Thyroid gland (tissue), 4 donors: ENCODE measurements at regions not wholly inside any gene's neighbourhood (a gene's known extent, or its start where the extent isn't known, plus 50 kb on each side); places are given as distances from the start of the nearest gene placed in this dataset.

Experiments used
- DNase-seq, 2 donors: peaks; one replicate each; pipeline ENCODE4 v3.0.0-alpha.2; 2019
- H3K27ac ChIP-seq, 3 donors: fragments of 200-600 bp; sonication (generic); 1 replicate in 2 of 3; 2 replicates in 1 of 3; pipeline ENCODE4 v1.5.1; 2016 to 2019; ENCODE audit warnings: mild to moderate bottlenecking in 1 of 3, moderate library complexity in 1 of 3
- H3K27me3 ChIP-seq: fragments of 200-600 bp; sonication (generic); one replicate; pipeline ENCODE4 v1.5.1; 2019
- H3K36me3 ChIP-seq, 2 donors: fragments of 200-600 bp; sonication (generic); one replicate each; pipeline ENCODE4 v1.5.1; 2016 to 2019
- H3K4me1 ChIP-seq, 2 donors: fragments of 200-600 bp; sonication (generic); one replicate each; pipeline ENCODE4 v1.5.1; 2017 to 2019
- H3K4me3 ChIP-seq, 3 donors: fragments of 200-600 bp; sonication (generic); replicated peaks in 1 of 3; 1 replicate in 2 of 3; 2 replicates in 1 of 3; pipeline ENCODE4 v1.5.1; 2016; ENCODE audit warnings: mild to moderate bottlenecking in 1 of 3
- H3K9me3 ChIP-seq: fragments of 200-600 bp; sonication (generic); one replicate; pipeline ENCODE4 v1.5.1; 2017
- POLR2A ChIP-seq, 2 donors: fragments of 450-650 bp; IDR thresholded peaks; one replicate each; pipeline ENCODE4 v1.6.1; 2017; ENCODE audit warnings: antibody characterized with exemption in 2 of 2, mild to moderate bottlenecking in 2 of 2, moderate library complexity in 1 of 2
- WGBS, 2 donors: methylation state at CpG; one replicate each; pipeline ENCODE4 v1.1.5; 2017; 5-methylcytosine and 5-hydroxymethylcytosine counted together
- intact Hi-C: fragments of 100-400 bp; cut with DNase I; formaldehyde crosslinking; loops from one replicate; pipeline ENCODE4 v1.15.1; 2023
- TF ChIP-seq, protein P1 (sequence below), 6 experiments: fragments of 200-600 bp in 3 of 6; fragments of 450-650 bp in 3 of 6; sonication (generic) in 3 of 6; IDR thresholded peaks; one replicate each; pipeline ENCODE4 v1.5.1; 2016 to 2019; ENCODE audit warnings: antibody characterized with exemption in 6 of 6, mild to moderate bottlenecking in 2 of 6, inconsistent platforms in 1 of 6, moderate library complexity in 1 of 6

DNA sequence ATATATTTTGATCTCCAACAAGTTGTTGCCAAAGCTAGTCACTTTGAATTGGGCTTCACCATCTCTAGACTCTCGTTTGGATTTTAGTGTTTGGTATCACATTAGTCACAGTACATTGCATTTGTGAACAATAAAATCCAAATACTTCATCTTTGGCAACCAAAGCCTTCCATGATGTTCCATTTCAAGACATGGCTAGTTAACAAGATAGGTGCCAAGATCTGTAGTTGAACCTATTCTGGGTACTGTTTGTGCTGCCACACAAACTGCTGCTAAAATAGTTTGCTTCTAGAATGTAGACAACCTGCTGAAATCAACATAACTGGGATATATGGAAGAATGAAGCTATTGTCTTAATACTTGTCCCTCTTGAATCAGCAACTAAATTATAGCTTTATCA is 207.5 kb downstream of the LRRC70 start:
- Histone ChIP-seq H3K36me3 (no peaks in the 10 kb centered on the region), H3K27ac (no peak overlapping the region), H3K4me1 (no peaks in the 10 kb centered on the region), H3K27me3 (no peaks in the 10 kb centered on the region), H3K9me3 (no peaks in the 10 kb centered on the region), H3K4me3 (no peak overlapping the region)
- WGBS, 2 donors = 74 to 85% methylated on average over 1 of the region's 1 CpG
- TF ChIP-seq, protein P1, sequence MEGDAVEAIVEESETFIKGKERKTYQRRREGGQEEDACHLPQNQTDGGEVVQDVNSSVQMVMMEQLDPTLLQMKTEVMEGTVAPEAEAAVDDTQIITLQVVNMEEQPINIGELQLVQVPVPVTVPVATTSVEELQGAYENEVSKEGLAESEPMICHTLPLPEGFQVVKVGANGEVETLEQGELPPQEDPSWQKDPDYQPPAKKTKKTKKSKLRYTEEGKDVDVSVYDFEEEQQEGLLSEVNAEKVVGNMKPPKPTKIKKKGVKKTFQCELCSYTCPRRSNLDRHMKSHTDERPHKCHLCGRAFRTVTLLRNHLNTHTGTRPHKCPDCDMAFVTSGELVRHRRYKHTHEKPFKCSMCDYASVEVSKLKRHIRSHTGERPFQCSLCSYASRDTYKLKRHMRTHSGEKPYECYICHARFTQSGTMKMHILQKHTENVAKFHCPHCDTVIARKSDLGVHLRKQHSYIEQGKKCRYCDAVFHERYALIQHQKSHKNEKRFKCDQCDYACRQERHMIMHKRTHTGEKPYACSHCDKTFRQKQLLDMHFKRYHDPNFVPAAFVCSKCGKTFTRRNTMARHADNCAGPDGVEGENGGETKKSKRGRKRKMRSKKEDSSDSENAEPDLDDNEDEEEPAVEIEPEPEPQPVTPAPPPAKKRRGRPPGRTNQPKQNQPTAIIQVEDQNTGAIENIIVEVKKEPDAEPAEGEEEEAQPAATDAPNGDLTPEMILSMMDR (IDR thresholded peaks at IDR 0.05) = no peak
- TF ChIP-seq POLR2A (IDR thresholded peaks at IDR 0.05) = no peak
- intact Hi-C loops = no loop called here
- DNase-seq = no peak

DNA sequence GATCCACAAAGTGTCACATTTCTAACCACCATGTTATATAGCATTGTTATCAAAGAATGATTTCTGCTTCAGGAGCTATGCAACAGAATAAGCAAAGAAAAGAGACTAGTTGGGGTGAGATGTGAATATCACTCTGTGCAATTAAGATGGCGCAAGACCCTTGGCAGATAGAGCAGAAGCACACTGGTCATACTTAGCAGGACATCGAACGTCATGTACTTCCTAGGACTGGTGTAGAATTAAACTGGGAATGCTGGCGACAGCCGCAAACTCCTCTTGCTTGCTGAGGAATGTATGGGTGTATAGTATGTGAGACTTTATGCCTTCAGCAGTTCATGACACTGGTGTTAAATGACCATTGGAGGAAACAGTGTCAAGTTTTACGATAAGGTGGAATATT is 207.0 kb downstream of the LRRC70 start:
- WGBS, 2 donors = 94 to 95% methylated on average over 6 of the region's 6 CpGs
- Histone ChIP-seq H3K4me1 (no peaks in the 10 kb centered on the region), H3K36me3 (no peaks in the 10 kb centered on the region), H3K4me3 (no peak overlapping the region), H3K9me3 (no peaks in the 10 kb centered on the region), H3K27me3 (no peaks in the 10 kb centered on the region), H3K27ac (no peak overlapping the region)
- DNase-seq = no peak
- intact Hi-C loops = no loop called here
- TF ChIP-seq, protein P1 (IDR thresholded peaks at IDR 0.05) = no peak
- TF ChIP-seq POLR2A (IDR thresholded peaks at IDR 0.05) = no peak

DNA sequence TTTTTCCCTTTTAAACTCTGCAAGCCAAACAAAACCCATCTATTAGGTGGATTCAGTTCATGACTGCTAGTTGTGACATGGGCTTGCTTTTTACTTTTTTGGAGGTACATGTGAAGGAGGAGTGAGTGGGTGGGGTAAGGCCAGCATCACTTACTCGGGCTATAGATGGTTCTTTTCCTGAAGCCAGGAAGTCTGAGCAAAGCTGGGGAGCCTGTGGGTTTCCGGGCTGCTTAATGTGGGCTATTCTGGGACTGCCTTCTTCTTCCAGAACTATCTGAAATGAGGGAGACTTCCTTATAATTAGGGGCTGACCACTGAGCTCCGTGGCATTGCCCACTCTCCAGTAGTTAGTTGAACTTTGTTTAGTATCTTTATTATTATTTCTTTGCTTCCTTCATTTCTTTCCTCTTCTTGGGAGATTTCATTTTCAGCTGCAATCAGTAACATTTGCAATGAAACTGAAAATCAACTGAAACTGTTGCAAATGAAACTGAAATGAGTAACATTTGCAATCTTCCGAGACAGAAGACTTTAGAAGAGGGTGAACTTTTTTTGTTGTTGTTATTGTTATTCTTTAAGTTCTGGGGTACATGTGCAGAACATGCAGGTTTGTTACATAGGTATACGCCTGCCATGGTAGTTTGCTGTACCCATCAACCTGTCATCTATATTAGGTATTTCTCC is 204.9 kb downstream of the LRRC70 start:
- Histone ChIP-seq H3K9me3 (no peaks in the 10 kb centered on the region), H3K27me3 (no peaks in the 10 kb centered on the region), H3K27ac (no peak overlapping the region), H3K4me1 (no peaks in the 10 kb centered on the region), H3K36me3 (no peaks in the 10 kb centered on the region), H3K4me3 (no peak overlapping the region)
- TF ChIP-seq, protein P1 (IDR thresholded peaks at IDR 0.05) = no peak
- TF ChIP-seq POLR2A (IDR thresholded peaks at IDR 0.05) = no peak
- DNase-seq = no peak
- intact Hi-C loops = loop anchor here (5.0 kb wide), 1 partner anchor 321 kb away; no protein-coding TSS in a partner anchor
- WGBS, 2 donors = 73 to 77% methylated on average over 5 of the region's 5 CpGs

DNA sequence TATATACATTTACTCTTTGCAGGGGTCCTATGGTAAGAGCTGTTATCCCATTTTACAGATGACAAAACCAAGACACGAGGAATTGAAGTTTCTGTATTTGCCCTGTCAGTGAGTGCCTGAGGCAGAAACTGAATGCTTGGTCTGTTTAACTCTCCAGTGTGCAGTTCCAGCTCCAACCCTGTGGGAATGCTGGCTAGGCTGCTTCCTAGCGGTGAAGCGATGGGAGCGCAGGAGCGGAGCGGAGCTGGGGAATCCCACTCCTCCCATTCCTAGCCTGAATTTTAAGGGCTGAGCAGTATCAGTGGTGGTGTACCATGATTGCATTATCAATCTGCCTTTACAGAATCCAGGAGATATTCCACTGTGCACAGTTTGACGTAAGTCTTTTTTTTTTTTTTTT is 202.3 kb downstream of the LRRC70 start:
- Histone ChIP-seq H3K27me3 (no peaks in the 10 kb centered on the region), H3K4me3 (no peak overlapping the region), H3K4me1 (no peaks in the 10 kb centered on the region), H3K9me3 (no peaks in the 10 kb centered on the region), H3K27ac (no peak overlapping the region), H3K36me3 (no peaks in the 10 kb centered on the region)
- no peak for TF ChIP-seq POLR2A (IDR thresholded peaks at IDR 0.05)
- TF ChIP-seq, protein P1 (IDR thresholded peaks at IDR 0.05) = no peak
- no peak for DNase-seq
- WGBS, 2 donors = 89% methylated on average over 7 of the region's 7 CpGs
- intact Hi-C loops = loop anchor here (5.0 kb wide), 1 partner anchor 319 kb away; no protein-coding TSS in a partner anchor

GRCh38 chr5:62780230-62780629 is 201.6 kb downstream of the LRRC70 start:
- TF ChIP-seq, protein P1 (IDR thresholded peaks at IDR 0.05) = no peak
- no peak for TF ChIP-seq POLR2A (IDR thresholded peaks at IDR 0.05)
- intact Hi-C loops = loop anchor here (5.0 kb wide), 1 partner anchor 318 kb away; no protein-coding TSS in a partner anchor
- 93 to 94% methylated on average over 11 of the region's 11 CpGs for WGBS, 2 donors

More at GRCh38 chr5:62780230-62780629, 201.6 kb downstream of the LRRC70 start:
- DNase-seq = no peak
- Histone ChIP-seq H3K9me3 (no peaks in the 10 kb centered on the region), H3K4me1 (no peaks in the 10 kb centered on the region), H3K4me3 (no peak overlapping the region), H3K36me3 (no peaks in the 10 kb centered on the region), H3K27me3 (no peaks in the 10 kb centered on the region), H3K27ac (no peak overlapping the region)
